ENCODE measurements at regions not wholly inside any gene's neighbourhood (a gene's known extent, or its start where the extent isn't known, plus 50 kb on each side); places are given as distances from the start of the nearest gene placed in this dataset.
A peak's percentile ranks its signal among the peaks of the same experiment; 100 is the strongest.
"Not testable (repeated sequence)": the region's sequence is repeated elsewhere in the genome, so short reads cannot be mapped to it uniquely, and the experiment has no call there.

- ATAC-seq; H3K4me3 ChIP-seq (ENCODE audit: low read length); H3K9me3 ChIP-seq (ENCODE audit: control insufficient read depth, low read length); intact Hi-C loops (cut with DNase I); H3K4me1 ChIP-seq (ENCODE audit: control insufficient read depth, insufficient read depth, low read length); H3K27me3 ChIP-seq (ENCODE audit: control insufficient read depth, insufficient read depth); DNase-seq; H3K27ac ChIP-seq (ENCODE audit: low read length): not testable (repeated sequence)
- 81% methylated on average over 3 of the region's 7 CpGs for WGBS
Observed at GRCh38 chr13:111757094-111757493, 309.9 kb upstream of the SOX1 start.

GRCh38 chr13:111757618-111758017, 309.3 kb upstream of the SOX1 start:
- WGBS, result 94% methylated on average over 3 of the region's 3 CpGs
- H3K27ac ChIP-seq (ENCODE audit: low read length); ATAC-seq; H3K4me3 ChIP-seq (ENCODE audit: low read length); H3K9me3 ChIP-seq (ENCODE audit: control insufficient read depth, low read length); H3K4me1 ChIP-seq (ENCODE audit: control insufficient read depth, insufficient read depth, low read length); intact Hi-C loops (cut with DNase I); DNase-seq; H3K27me3 ChIP-seq (ENCODE audit: control insufficient read depth, insufficient read depth): not testable (repeated sequence)

GRCh38 chr13:111763001-111763872, 303.7 kb upstream of the SOX1 start:
- no CpG with 5 or more reads among the region's 34 CpGs for WGBS
- intact Hi-C loops (cut with DNase I); ATAC-seq; H3K27ac ChIP-seq (ENCODE audit: low read length); H3K27me3 ChIP-seq (ENCODE audit: control insufficient read depth, insufficient read depth); H3K4me3 ChIP-seq (ENCODE audit: low read length); DNase-seq; H3K9me3 ChIP-seq (ENCODE audit: control insufficient read depth, low read length); H3K4me1 ChIP-seq (ENCODE audit: control insufficient read depth, insufficient read depth, low read length): not testable (repeated sequence)

GRCh38 chr13:111764550-111764949, 302.4 kb upstream of the SOX1 start:
- ATAC-seq; H3K4me3 ChIP-seq (ENCODE audit: low read length); DNase-seq; H3K27ac ChIP-seq (ENCODE audit: low read length); H3K27me3 ChIP-seq (ENCODE audit: control insufficient read depth, insufficient read depth); intact Hi-C loops (cut with DNase I); H3K9me3 ChIP-seq (ENCODE audit: control insufficient read depth, low read length); H3K4me1 ChIP-seq (ENCODE audit: control insufficient read depth, insufficient read depth, low read length): not testable (repeated sequence)
- no CpG with 5 or more reads among the region's 15 CpGs for WGBS

GRCh38 chr13:111764996-111765395, 302.0 kb upstream of the SOX1 start:
- H3K4me1 ChIP-seq (ENCODE audit: control insufficient read depth, insufficient read depth, low read length); H3K27me3 ChIP-seq (ENCODE audit: control insufficient read depth, insufficient read depth); DNase-seq; ATAC-seq; H3K9me3 ChIP-seq (ENCODE audit: control insufficient read depth, low read length); H3K4me3 ChIP-seq (ENCODE audit: low read length); H3K27ac ChIP-seq (ENCODE audit: low read length); intact Hi-C loops (cut with DNase I): not testable (repeated sequence)
- no CpG with 5 or more reads among the region's 13 CpGs for WGBS

GRCh38 chr13:111775718-111776117, 291.2 kb upstream of the SOX1 start:
- H3K4me3 ChIP-seq (ENCODE audit: low read length); H3K9me3 ChIP-seq (ENCODE audit: control insufficient read depth, low read length); H3K27ac ChIP-seq (ENCODE audit: low read length); intact Hi-C loops (cut with DNase I); H3K4me1 ChIP-seq (ENCODE audit: control insufficient read depth, insufficient read depth, low read length); DNase-seq; ATAC-seq; H3K27me3 ChIP-seq (ENCODE audit: control insufficient read depth, insufficient read depth): not testable (repeated sequence)
- 77% methylated on average over 3 of the region's 3 CpGs for WGBS

GRCh38 chr13:111777351-111777750, 289.6 kb upstream of the SOX1 start:
- H3K27me3 ChIP-seq (ENCODE audit: control insufficient read depth, insufficient read depth); intact Hi-C loops (cut with DNase I); DNase-seq; H3K9me3 ChIP-seq (ENCODE audit: control insufficient read depth, low read length); H3K4me3 ChIP-seq (ENCODE audit: low read length); H3K27ac ChIP-seq (ENCODE audit: low read length); H3K4me1 ChIP-seq (ENCODE audit: control insufficient read depth, insufficient read depth, low read length); ATAC-seq: not testable (repeated sequence)
- WGBS, result 64% methylated on average over 2 of the region's 2 CpGs

GRCh38 chr13:111781395-111781794, 285.6 kb upstream of the SOX1 start:
- intact Hi-C loops (cut with DNase I); H3K27me3 ChIP-seq (ENCODE audit: control insufficient read depth, insufficient read depth); H3K4me3 ChIP-seq (ENCODE audit: low read length); H3K4me1 ChIP-seq (ENCODE audit: control insufficient read depth, insufficient read depth, low read length); H3K27ac ChIP-seq (ENCODE audit: low read length); H3K9me3 ChIP-seq (ENCODE audit: control insufficient read depth, low read length); ATAC-seq; DNase-seq: not testable (repeated sequence)
- no CpG with 5 or more reads among the region's 12 CpGs for WGBS

- DNase-seq; H3K4me3 ChIP-seq (ENCODE audit: low read length); H3K27ac ChIP-seq (ENCODE audit: low read length); H3K27me3 ChIP-seq (ENCODE audit: control insufficient read depth, insufficient read depth); H3K9me3 ChIP-seq (ENCODE audit: control insufficient read depth, low read length); H3K4me1 ChIP-seq (ENCODE audit: control insufficient read depth, insufficient read depth, low read length); intact Hi-C loops (cut with DNase I); ATAC-seq: not testable (repeated sequence)
- WGBS, result no CpG with 5 or more reads among the region's 5 CpGs
Observed at GRCh38 chr13:111787321-111787720, 279.6 kb upstream of the SOX1 start.

GRCh38 chr13:111789011-111789410, 277.9 kb upstream of the SOX1 start:
- no peak overlapping the region for H3K4me3 ChIP-seq (ENCODE audit: low read length)
- H3K4me1 ChIP-seq (ENCODE audit: control insufficient read depth, insufficient read depth, low read length), result no peaks in the 10 kb centered on the region
- intact Hi-C loops (cut with DNase I), result no loop called here
- H3K27me3 ChIP-seq (ENCODE audit: control insufficient read depth, insufficient read depth), result peaks cover 2% of the 10 kb centered on the region
- WGBS, result 70% methylated on average over 6 of the region's 8 CpGs
- no peaks in the 10 kb centered on the region for H3K9me3 ChIP-seq (ENCODE audit: control insufficient read depth, low read length)
- ATAC-seq (no peak), DNase-seq (peak in 1 of 3 donors; percentile 9)
- H3K27ac ChIP-seq (ENCODE audit: low read length), result no peak overlapping the region

- Histone ChIP-seq H3K4me3 (ENCODE audit: low read length) (no peak overlapping the region), H3K27ac (ENCODE audit: low read length) (no peak overlapping the region), H3K9me3 (ENCODE audit: control insufficient read depth, low read length) (no peaks in the 10 kb centered on the region), H3K27me3 (ENCODE audit: control insufficient read depth, insufficient read depth) (peaks cover 2% of the 10 kb centered on the region), H3K4me1 (ENCODE audit: control insufficient read depth, insufficient read depth, low read length) (no peaks in the 10 kb centered on the region)
- WGBS, result 76% methylated on average over 11 of the region's 11 CpGs
- intact Hi-C loops (cut with DNase I), result no loop called here
- no peak for ATAC-seq
- peak in 1 of 3 donors; percentile 7 for DNase-seq
Observed at GRCh38 chr13:111789420-111789819, 277.5 kb upstream of the SOX1 start.

Measured in right cardiac atrium (tissue), 5 donors.